GM12864 (cell line): ENCODE measurements at regions not wholly inside any gene's neighbourhood (a gene's known extent, or its start where the extent isn't known, plus 50 kb on each side); places are given as distances from the start of the nearest gene placed in this dataset.
"Not testable (repeated sequence)": the region's sequence is repeated elsewhere in the genome, so short reads cannot be mapped to it uniquely, and the experiment has no call there.

Experiments used
- DNase-seq: peaks from one replicate; pipeline ENCODE4 v3.0.0-alpha.2; 2011; ENCODE audit warnings: low read depth
- H3K4me3 ChIP-seq: 2 replicates; pipeline ENCODE4 v1.5.1; 2011; ENCODE audit warnings: mild to moderate bottlenecking, low read depth, low read length, control low read depth
- CTCF ChIP-seq: IDR thresholded peaks from 2 replicates; pipeline ENCODE4 v1.5.1; 2011; ENCODE audit warnings: low read depth, mild to moderate bottlenecking, moderate library complexity, low read length, control low read depth, inconsistent platforms; ENCODE audit errors: missing control alignments

GRCh38 chrX:137143864-137144263, 110.1 kb upstream of the GPR101 start:
- no peak for DNase-seq
- no peak for TF ChIP-seq CTCF
- no peak overlapping the region for H3K4me3 ChIP-seq

GRCh38 chrX:137122651-137123050, 88.9 kb upstream of the GPR101 start:
- H3K4me3 ChIP-seq, DNase-seq: not testable (repeated sequence)

- H3K4me3 ChIP-seq, result no peak overlapping the region
- no peak for DNase-seq
- TF ChIP-seq CTCF, result no peak
Observed at GRCh38 chrX:137119049-137119448, 85.3 kb upstream of the GPR101 start.

GRCh38 chrX:137118536-137118935, 84.7 kb upstream of the GPR101 start:
- no peak for DNase-seq
- H3K4me3 ChIP-seq, result no peak overlapping the region
- no peak for TF ChIP-seq CTCF

GRCh38 chrX:137118136-137118535, 84.3 kb upstream of the GPR101 start:
- no peak for DNase-seq
- H3K4me3 ChIP-seq, result no peak overlapping the region
- no peak for TF ChIP-seq CTCF

- H3K4me3 ChIP-seq, DNase-seq: not testable (repeated sequence)
Observed at GRCh38 chrX:137107877-137108276, 74.1 kb upstream of the GPR101 start.

- no peak for TF ChIP-seq CTCF
- no peak overlapping the region for H3K4me3 ChIP-seq
- no peak for DNase-seq
Observed at GRCh38 chrX:137101273-137101990, 67.6 kb upstream of the GPR101 start.
